ENCODE measurements at regions not wholly inside any gene's neighbourhood (a gene's known extent, or its start where the extent isn't known, plus 50 kb on each side); places are given as distances from the start of the nearest gene placed in this dataset.
"Not testable (repeated sequence)": the region's sequence is repeated elsewhere in the genome, so short reads cannot be mapped to it uniquely, and the experiment has no call there.

DNA sequence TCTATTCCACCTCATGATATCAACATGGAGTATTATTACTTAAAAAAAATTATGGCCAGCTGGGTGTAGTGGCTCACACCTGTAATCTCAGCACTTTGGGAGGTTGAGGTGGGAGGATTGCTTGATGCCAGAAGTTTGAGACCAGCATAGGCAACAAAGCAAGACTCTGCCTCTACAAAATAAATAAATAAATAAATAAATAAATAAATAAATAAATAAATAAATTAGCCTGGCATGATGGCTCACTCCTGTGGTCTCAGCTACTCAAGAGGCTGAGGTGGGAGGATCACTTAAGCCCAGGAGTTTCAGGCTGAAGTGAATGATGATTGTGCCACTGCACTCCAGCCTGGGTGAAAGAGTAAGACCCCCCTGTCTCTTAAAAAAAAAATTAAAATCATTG, 350.8 kb downstream of the VRK1 start:
- H2BK20ac ChIP-seq (ENCODE audit: low read depth, low read length); H2BK5ac ChIP-seq (ENCODE audit: low read depth, low read length, poor library complexity, severe bottlenecking); H4K8ac ChIP-seq (ENCODE audit: low read depth in 2 of 2, low read length in 2 of 2); H2AK5ac ChIP-seq (ENCODE audit: low read depth, low read length); H2AK9ac ChIP-seq (replicated peaks; ENCODE audit: low read depth, low read length, poor library complexity); BruUV-seq (replicated peaks); in situ Hi-C loops (cut with MboI; ENCODE audit: low sequenced_read_pairs); H2AFZ ChIP-seq (replicated peaks; ENCODE audit: low read length, poor library complexity); H3K18ac ChIP-seq (ENCODE audit: low read depth, low read length); H2BK15ac ChIP-seq (ENCODE audit: low read depth, low read length); H3K4me1 ChIP-seq (ENCODE audit: control insufficient read depth, insufficient read depth, low read length); H3K4me3 ChIP-seq (ENCODE audit: insufficient read depth, low read depth, low read length); dilution Hi-C loops (cut with HindIII; ENCODE audit: low sequenced_read_pairs, unreplicated experiment); intact Hi-C loops (cut with micrococcal nuclease); H3K56ac ChIP-seq (ENCODE audit: extremely low read depth, insufficient read depth, low read length); H3K79me1 ChIP-seq (ENCODE audit: low read depth in 1 of 2, low read length in 2 of 2); H3K4me2 ChIP-seq (ENCODE audit: low read depth, low read length); H2BK120ac ChIP-seq (ENCODE audit: low read depth, low read length); H3K9me1 ChIP-seq (ENCODE audit: insufficient read depth, low read length); H3K14ac ChIP-seq (replicated peaks; ENCODE audit: low read depth, low read length); H3K4ac ChIP-seq (ENCODE audit: low read depth, low read length); POLR2A ChIA-PET (ENCODE audit: unreplicated experiment); H3K27ac ChIP-seq (ENCODE audit: insufficient read depth, low read length); H4K5ac ChIP-seq (ENCODE audit: low read depth, low read length); H3K27me3 ChIP-seq (ENCODE audit: control insufficient read depth, insufficient read depth, low read length); H3K36me3 ChIP-seq (ENCODE audit: control insufficient read depth, insufficient read depth, low read length); H4K20me1 ChIP-seq (ENCODE audit: insufficient read depth, low read length); H4K91ac ChIP-seq (ENCODE audit: insufficient read depth, low read depth, low read length); H3K9ac ChIP-seq (ENCODE audit: low read depth, low read length); ATAC-seq (ENCODE audit: low read depth); H3K23ac ChIP-seq (ENCODE audit: low read depth, low read length); CTCF ChIA-PET; DNase-seq: not testable (repeated sequence)
- peaks cover 46% of the 10 kb centered on the region for H3K9me3 ChIP-seq (ENCODE audit: control insufficient read depth, insufficient read depth, low read length)

All from IMR-90 (cell line).